ENCODE measurements at regions not wholly inside any gene's neighbourhood (a gene's known extent, or its start where the extent isn't known, plus 50 kb on each side); places are given as distances from the start of the nearest gene placed in this dataset.

DNA sequence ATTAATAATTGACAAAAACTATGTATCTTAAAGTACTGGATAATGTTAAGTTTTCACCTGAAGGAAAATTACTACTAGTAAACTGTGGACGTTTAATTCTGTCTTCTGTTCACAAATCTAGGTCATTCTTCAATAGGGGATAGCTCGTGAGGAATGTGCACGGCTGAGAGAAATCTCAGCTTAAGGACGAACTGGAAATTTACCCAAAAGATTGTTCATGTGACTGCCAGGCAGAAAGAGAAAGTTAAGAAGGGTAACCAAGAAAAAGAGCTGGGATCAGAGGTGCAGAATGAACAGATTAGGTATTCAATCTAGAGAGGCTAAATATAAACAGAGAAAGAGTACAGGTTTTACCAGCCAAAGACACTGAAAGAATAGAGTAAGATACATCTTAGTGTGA, 245.3 kb downstream of the CASP12 start:
- WGBS, 3 donors: 9 to 11% (median 10%) methylated on average over 4 of the region's 4 CpGs
- H3K9me3 ChIP-seq: no peaks in the 10 kb centered on the region
- H3K36me3 ChIP-seq: no peaks in the 10 kb centered on the region
- H3K27ac ChIP-seq: peak overlapping the region in 1 of 2 donors; percentile 18
- H3K4me1 ChIP-seq (ENCODE audit: insufficient read depth): no peaks in the 10 kb centered on the region
- TF ChIP-seq, protein P1, sequence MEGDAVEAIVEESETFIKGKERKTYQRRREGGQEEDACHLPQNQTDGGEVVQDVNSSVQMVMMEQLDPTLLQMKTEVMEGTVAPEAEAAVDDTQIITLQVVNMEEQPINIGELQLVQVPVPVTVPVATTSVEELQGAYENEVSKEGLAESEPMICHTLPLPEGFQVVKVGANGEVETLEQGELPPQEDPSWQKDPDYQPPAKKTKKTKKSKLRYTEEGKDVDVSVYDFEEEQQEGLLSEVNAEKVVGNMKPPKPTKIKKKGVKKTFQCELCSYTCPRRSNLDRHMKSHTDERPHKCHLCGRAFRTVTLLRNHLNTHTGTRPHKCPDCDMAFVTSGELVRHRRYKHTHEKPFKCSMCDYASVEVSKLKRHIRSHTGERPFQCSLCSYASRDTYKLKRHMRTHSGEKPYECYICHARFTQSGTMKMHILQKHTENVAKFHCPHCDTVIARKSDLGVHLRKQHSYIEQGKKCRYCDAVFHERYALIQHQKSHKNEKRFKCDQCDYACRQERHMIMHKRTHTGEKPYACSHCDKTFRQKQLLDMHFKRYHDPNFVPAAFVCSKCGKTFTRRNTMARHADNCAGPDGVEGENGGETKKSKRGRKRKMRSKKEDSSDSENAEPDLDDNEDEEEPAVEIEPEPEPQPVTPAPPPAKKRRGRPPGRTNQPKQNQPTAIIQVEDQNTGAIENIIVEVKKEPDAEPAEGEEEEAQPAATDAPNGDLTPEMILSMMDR (IDR thresholded peaks at IDR 0.05): no peak
- TF ChIP-seq POLR2A (IDR thresholded peaks at IDR 0.05) (no peak), EP300 (IDR thresholded peaks at IDR 0.05) (no peak)
- intact Hi-C loops (cut with DNase I): no loop called here
- no peak for DNase-seq
- no peak overlapping the region for H3K4me3 ChIP-seq
- no peaks in the 10 kb centered on the region for H3K27me3 ChIP-seq

DNA sequence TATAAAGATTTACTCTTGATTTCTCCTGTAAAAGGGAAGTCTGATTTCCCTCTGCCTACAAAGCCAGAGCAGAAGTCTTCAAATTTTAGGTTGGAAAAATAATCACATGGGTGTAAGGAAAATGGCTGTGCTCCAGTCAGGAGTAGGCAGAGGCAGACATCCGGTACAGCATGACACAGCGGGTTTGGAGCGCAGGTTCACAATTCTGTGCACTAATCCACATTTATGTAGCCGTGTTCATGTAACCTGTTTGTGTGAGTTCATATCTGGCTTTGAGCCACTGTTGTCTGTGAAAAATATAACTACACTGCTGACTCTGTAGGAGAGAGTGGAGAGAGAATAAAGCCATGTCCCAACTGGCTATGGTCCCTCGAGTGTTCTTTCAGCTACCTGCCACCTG, 248.0 kb downstream of the CASP12 start:
- no peaks in the 10 kb centered on the region for H3K36me3 ChIP-seq
- WGBS, 3 donors: 96 to 97% (median 96%) methylated on average over 5 of the region's 5 CpGs
- H3K27ac ChIP-seq: no peak overlapping the region
- intact Hi-C loops (cut with DNase I): no loop called here
- H3K4me1 ChIP-seq (ENCODE audit: insufficient read depth): no peaks in the 10 kb centered on the region
- no peaks in the 10 kb centered on the region for H3K27me3 ChIP-seq
- no peak overlapping the region for H3K4me3 ChIP-seq
- no peak for TF ChIP-seq POLR2A (IDR thresholded peaks at IDR 0.05)
- TF ChIP-seq, protein P1 (IDR thresholded peaks at IDR 0.05): no peak
- H3K9me3 ChIP-seq: no peaks in the 10 kb centered on the region
- no peak for DNase-seq

DNA sequence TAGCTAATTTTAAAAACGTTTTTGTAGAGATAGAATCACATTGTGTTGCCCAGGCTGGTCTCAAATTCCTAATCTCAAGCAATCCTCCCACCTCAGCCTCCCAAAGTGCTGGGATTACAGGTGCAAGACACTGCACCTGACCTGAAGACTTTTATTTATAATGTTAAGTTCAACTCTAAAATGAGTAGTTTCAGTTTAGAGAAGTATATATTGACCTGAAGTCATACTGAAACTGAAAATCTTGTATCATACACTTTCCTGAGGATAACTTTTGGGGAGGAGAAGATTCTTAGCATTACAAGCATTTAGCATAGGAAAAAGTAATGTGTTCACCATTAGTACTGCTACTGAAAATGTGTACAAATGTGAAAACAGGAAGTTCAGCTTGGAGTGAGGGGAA, 249.3 kb downstream of the CASP12 start:
- Histone ChIP-seq H3K36me3 (no peaks in the 10 kb centered on the region), H3K4me3 (no peak overlapping the region), H3K4me1 (ENCODE audit: insufficient read depth) (no peaks in the 10 kb centered on the region), H3K9me3 (no peaks in the 10 kb centered on the region), H3K27me3 (no peaks in the 10 kb centered on the region), H3K27ac (no peak overlapping the region)
- intact Hi-C loops (cut with DNase I): no loop called here
- 28 to 53% (median 41%) methylated on average over 1 of the region's 1 CpG for WGBS, 3 donors
- TF ChIP-seq EP300 (IDR thresholded peaks at IDR 0.05): no peak
- TF ChIP-seq POLR2A (IDR thresholded peaks at IDR 0.05): no peak
- TF ChIP-seq, protein P1 (IDR thresholded peaks at IDR 0.05): no peak
- no peak for DNase-seq

DNA sequence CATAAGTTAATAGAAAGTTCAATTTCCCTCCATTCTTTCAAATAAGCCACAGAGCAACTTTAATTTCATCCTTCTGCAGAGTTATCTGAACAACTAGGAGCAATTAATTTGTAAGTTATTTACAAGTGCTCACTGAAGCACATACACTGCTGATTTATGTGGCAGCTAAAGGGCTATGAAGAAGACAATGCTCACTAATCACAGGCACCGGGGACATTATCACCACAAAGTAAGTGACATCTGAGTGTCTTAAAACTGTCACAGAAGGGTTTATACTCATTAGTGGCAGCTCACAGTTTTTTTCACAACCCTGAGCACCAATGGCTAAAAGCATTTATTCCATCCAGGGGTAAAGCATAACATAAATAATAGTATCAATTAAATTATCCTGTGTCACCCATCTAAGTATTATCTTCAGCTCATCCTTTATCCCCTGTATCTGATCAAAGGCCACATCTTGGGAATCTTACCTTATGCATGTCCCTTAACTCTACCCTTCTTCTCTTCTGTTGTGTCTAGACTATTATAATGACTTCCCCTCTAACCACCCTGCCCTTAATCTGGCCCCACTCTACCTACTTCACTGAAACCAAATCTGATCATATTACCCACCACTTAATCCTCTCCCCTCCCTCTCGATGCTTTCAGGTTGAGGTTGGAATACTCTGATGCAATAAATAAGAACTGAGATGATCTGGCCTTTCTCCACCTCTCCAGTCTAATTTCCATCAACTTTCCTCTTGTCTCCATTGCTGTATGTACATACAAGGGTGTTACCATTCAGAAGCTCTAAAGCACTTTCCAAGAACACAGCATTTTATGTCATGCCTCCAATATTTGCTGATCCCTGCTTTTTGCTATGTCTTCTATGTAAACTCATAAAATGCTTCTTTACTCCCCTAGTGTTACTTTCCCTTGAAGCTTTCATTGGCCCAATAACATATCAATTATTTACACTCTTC, 252.7 kb downstream of the CASP12 start:
- no peaks in the 10 kb centered on the region for H3K9me3 ChIP-seq
- DNase-seq: no peak
- no peak overlapping the region for H3K27ac ChIP-seq
- no peaks in the 10 kb centered on the region for H3K27me3 ChIP-seq
- no peak overlapping the region for H3K4me3 ChIP-seq
- H3K4me1 ChIP-seq (ENCODE audit: insufficient read depth): no peaks in the 10 kb centered on the region
- TF ChIP-seq, protein P1 (IDR thresholded peaks at IDR 0.05): no peak
- no peak for TF ChIP-seq EP300 (IDR thresholded peaks at IDR 0.05)
- TF ChIP-seq POLR2A (IDR thresholded peaks at IDR 0.05): no peak
- intact Hi-C loops (cut with DNase I): no loop called here
- no peaks in the 10 kb centered on the region for H3K36me3 ChIP-seq
- 63 to 66% (median 65%) methylated on average over 2 of the region's 2 CpGs for WGBS, 3 donors

Data from ovary (tissue), 7 donors.